ENCODE measurements at regions not wholly inside any gene's neighbourhood (a gene's known extent, or its start where the extent isn't known, plus 50 kb on each side); places are given as distances from the start of the nearest gene placed in this dataset.

DNA sequence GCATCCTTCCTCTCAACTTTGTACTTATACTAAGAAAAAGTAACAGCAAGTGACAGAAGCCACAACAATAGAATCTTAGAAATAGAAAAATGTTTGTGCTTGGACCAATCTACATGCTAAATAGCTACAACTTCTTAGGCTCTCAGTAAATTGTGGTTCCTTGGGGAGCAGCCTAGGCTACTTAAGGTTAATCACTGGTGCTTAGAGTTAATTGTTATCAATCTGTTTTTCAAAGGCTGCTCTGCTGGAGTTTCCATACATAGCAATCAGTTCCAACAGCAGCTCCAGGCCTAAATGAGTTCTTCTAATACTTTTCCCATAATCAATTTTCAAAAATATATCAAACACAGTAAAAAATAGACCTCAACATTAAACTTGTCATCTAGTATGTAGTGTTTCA is 571.4 kb downstream of the EPHA7 start:
- TF ChIP-seq YY1 (IDR thresholded peaks at IDR 0.05; ENCODE audit: insufficient read depth, insufficient read length) (no peak), ZNF274 (IDR thresholded peaks at IDR 0.05; ENCODE audit: low read depth, low read length) (no peak), SUZ12 (IDR thresholded peaks at IDR 0.05; ENCODE audit: extremely low read depth, insufficient read depth, insufficient read length) (no peak)
- Histone ChIP-seq H3K27me3 (ENCODE audit: insufficient read depth, insufficient read length) (peaks cover 53% of the 10 kb centered on the region), H3K36me3 (ENCODE audit: insufficient read depth, insufficient read length, low read length) (no peaks in the 10 kb centered on the region), H3K4me1 (ENCODE audit: insufficient read depth, insufficient read length) (no peaks in the 10 kb centered on the region), H3K9ac (ENCODE audit: insufficient read length, low read depth) (no peak overlapping the region), H3K9me3 (ENCODE audit: insufficient read depth, low read length) (peaks cover 7% of the 10 kb centered on the region; the same call in 1 of the 2 replicates), H3K4me3 (ENCODE audit: insufficient read length, low read depth) (no peak overlapping the region)
- DNase-seq (ENCODE audit: low read depth, low spot score), result peak; percentile 58

DNA sequence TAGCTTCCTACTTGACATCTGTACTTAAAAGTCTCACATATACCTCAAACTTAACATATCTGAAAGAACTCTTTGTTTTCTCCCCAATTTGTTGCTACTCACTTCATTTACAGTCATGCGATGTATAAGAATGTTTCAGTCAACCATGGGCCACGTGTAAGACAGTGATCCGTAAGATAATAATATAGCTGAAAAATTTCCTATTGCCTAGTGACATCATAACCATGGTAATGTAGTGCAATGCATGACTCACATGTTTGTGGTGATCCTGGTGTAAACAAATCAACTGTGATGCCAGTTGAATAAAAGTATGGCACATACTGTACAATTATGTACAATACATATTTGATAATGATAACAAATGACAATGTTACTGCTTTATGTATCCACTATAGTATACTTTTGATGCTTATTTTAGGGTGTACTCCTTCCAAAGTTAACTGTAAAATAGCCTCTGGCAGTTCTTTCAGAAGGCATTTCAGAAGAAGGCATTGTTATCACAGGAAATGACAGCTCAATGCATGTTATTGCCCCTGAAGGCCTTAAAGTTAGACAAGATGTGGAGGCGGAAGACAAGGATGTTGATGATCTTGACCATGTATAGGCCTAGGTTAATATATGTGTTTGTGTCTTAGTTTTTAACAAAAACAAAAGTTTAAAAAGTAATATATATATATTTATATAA is 579.0 kb downstream of the EPHA7 start:
- no peaks in the 10 kb centered on the region for H3K4me1 ChIP-seq (ENCODE audit: insufficient read depth, insufficient read length)
- H3K9me3 ChIP-seq (ENCODE audit: insufficient read depth, low read length), result no peaks in the 10 kb centered on the region
- H3K36me3 ChIP-seq (ENCODE audit: insufficient read depth, insufficient read length, low read length), result no peaks in the 10 kb centered on the region
- TF ChIP-seq YY1 (IDR thresholded peaks at IDR 0.05; ENCODE audit: insufficient read depth, insufficient read length) (no peak), ZNF274 (IDR thresholded peaks at IDR 0.05; ENCODE audit: low read depth, low read length) (no peak), SUZ12 (IDR thresholded peaks at IDR 0.05; ENCODE audit: extremely low read depth, insufficient read depth, insufficient read length) (no peak)
- H3K4me3 ChIP-seq (ENCODE audit: insufficient read length, low read depth), result no peak overlapping the region
- peaks cover 14% of the 10 kb centered on the region for H3K27me3 ChIP-seq (ENCODE audit: insufficient read depth, insufficient read length)
- H3K9ac ChIP-seq (ENCODE audit: insufficient read length, low read depth), result no peak overlapping the region
- DNase-seq (ENCODE audit: low read depth, low spot score), result no peak

DNA sequence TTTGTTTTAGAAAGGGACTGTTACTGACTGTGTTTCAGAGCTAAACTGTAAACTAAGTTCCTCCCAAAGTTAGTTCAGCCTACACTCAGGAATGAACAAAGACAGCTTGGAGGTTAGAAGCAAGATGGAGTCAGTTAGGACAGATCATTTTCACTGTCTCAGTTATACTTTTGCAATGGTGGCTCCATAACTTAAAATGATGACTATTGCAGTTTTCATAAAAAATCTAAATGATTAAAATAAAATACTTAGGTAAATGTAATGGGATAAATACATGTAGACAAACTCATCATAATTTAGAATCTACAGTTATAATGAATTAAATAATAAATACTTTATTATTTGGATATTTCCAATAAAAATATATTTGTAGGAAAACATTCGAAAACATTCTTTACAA is 590.6 kb downstream of the EPHA7 start:
- Histone ChIP-seq H3K4me3 (ENCODE audit: insufficient read length, low read depth) (no peak overlapping the region), H3K36me3 (ENCODE audit: insufficient read depth, insufficient read length, low read length) (no peaks in the 10 kb centered on the region), H3K9me3 (ENCODE audit: insufficient read depth, low read length) (peaks cover 7% of the 10 kb centered on the region; the same call in 1 of the 2 replicates), H3K4me1 (ENCODE audit: insufficient read depth, insufficient read length) (no peaks in the 10 kb centered on the region), H3K9ac (ENCODE audit: insufficient read length, low read depth) (no peak overlapping the region), H3K27me3 (ENCODE audit: insufficient read depth, insufficient read length) (no peaks in the 10 kb centered on the region)
- no peak for DNase-seq (ENCODE audit: low read depth, low spot score)
- TF ChIP-seq SUZ12 (IDR thresholded peaks at IDR 0.05; ENCODE audit: extremely low read depth, insufficient read depth, insufficient read length) (no peak), YY1 (IDR thresholded peaks at IDR 0.05; ENCODE audit: insufficient read depth, insufficient read length) (no peak), ZNF274 (IDR thresholded peaks at IDR 0.05; ENCODE audit: low read depth, low read length) (no peak)

DNA sequence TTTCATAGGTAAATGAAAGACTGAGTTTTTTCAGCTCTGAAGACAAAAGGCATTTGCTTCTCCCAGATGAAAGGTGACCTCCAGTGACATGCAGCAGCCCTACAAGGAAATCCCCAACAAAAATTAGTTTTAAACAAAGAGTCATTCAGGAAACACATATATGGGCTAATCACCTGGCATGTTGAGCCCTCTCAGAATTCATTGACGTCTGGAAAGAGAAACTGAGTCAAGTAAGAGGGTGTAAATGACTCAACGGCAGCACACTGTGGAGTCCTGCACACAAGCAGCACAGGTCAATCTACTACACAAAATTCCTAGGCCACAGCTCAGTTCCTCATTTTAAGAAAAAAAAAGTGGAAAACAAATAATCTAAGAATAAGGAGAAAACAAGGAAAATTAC is 592.3 kb downstream of the EPHA7 start:
- no peaks in the 10 kb centered on the region for H3K36me3 ChIP-seq (ENCODE audit: insufficient read depth, insufficient read length, low read length)
- H3K9ac ChIP-seq (ENCODE audit: insufficient read length, low read depth), result no peak overlapping the region
- no peaks in the 10 kb centered on the region for H3K4me1 ChIP-seq (ENCODE audit: insufficient read depth, insufficient read length)
- H3K9me3 ChIP-seq (ENCODE audit: insufficient read depth, low read length), result peaks cover 7% of the 10 kb centered on the region; the same call in 1 of the 2 replicates
- H3K4me3 ChIP-seq (ENCODE audit: insufficient read length, low read depth), result no peak overlapping the region
- H3K27me3 ChIP-seq (ENCODE audit: insufficient read depth, insufficient read length), result no peaks in the 10 kb centered on the region
- no peak for DNase-seq (ENCODE audit: low read depth, low spot score)
- TF ChIP-seq SUZ12 (IDR thresholded peaks at IDR 0.05; ENCODE audit: extremely low read depth, insufficient read depth, insufficient read length) (no peak), YY1 (IDR thresholded peaks at IDR 0.05; ENCODE audit: insufficient read depth, insufficient read length) (no peak), ZNF274 (IDR thresholded peaks at IDR 0.05; ENCODE audit: low read depth, low read length) (no peak)

DNA sequence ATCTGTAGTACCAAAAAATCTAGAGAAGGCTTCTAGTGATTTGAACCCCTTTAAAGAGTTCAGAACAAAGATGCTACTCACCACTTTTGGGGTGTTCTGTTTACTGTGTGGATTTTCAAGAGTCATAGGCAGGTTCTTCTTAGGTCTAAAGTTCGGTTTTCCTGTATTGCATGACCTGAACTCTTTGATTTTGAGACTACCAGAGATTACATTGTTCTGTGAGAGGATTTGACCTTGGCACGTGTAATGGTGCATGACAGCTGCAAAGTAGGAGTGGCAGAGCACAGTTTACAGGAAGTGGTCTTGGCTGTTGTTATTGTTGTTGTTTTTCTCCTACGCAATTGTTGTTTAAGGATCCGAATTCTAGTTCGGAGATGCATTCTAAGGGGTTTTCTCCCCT is 592.7 kb downstream of the EPHA7 start:
- no peak overlapping the region for H3K4me3 ChIP-seq (ENCODE audit: insufficient read length, low read depth)
- no peak for TF ChIP-seq YY1 (IDR thresholded peaks at IDR 0.05; ENCODE audit: insufficient read depth, insufficient read length)
- TF ChIP-seq SUZ12 (IDR thresholded peaks at IDR 0.05; ENCODE audit: extremely low read depth, insufficient read depth, insufficient read length), result no peak
- TF ChIP-seq ZNF274 (IDR thresholded peaks at IDR 0.05; ENCODE audit: low read depth, low read length), result no peak

DNA sequence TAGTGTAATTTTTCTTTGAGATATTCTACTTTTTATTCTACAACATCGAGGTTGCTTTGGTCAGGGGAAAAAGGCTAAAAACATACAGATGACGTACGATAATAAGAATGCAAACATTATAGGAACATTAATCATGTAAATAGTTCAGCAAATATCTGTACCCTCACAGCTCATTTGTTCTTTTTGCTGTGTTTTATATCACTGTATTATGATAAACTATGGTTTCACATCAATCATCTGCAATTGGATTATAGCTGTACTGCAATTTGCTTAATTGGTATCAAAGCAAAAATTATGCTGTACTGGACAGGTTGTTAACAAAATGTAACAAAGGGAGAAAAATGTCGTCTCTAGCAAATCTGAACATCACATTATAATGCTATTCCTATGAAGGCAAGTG is 597.1 kb downstream of the EPHA7 start:
- no peaks in the 10 kb centered on the region for H3K4me1 ChIP-seq (ENCODE audit: insufficient read depth, insufficient read length)
- H3K36me3 ChIP-seq (ENCODE audit: insufficient read depth, insufficient read length, low read length), result no peaks in the 10 kb centered on the region
- no peak for DNase-seq (ENCODE audit: low read depth, low spot score)
- no peaks in the 10 kb centered on the region for H3K27me3 ChIP-seq (ENCODE audit: insufficient read depth, insufficient read length)
- peaks cover 1% of the 10 kb centered on the region; the same call in 1 of the 2 replicates for H3K9me3 ChIP-seq (ENCODE audit: insufficient read depth, low read length)
- H3K4me3 ChIP-seq (ENCODE audit: insufficient read length, low read depth), result no peak overlapping the region
- TF ChIP-seq ZNF274 (IDR thresholded peaks at IDR 0.05; ENCODE audit: low read depth, low read length) (no peak), YY1 (IDR thresholded peaks at IDR 0.05; ENCODE audit: insufficient read depth, insufficient read length) (no peak), SUZ12 (IDR thresholded peaks at IDR 0.05; ENCODE audit: extremely low read depth, insufficient read depth, insufficient read length) (no peak)
- no peak overlapping the region for H3K9ac ChIP-seq (ENCODE audit: insufficient read length, low read depth)

More for the DNA sequence above, 592.7 kb downstream of the EPHA7 start:
- Histone ChIP-seq H3K9ac (ENCODE audit: insufficient read length, low read depth) (no peak overlapping the region), H3K36me3 (ENCODE audit: insufficient read depth, insufficient read length, low read length) (no peaks in the 10 kb centered on the region), H3K9me3 (ENCODE audit: insufficient read depth, low read length) (peaks cover 7% of the 10 kb centered on the region; the same call in 1 of the 2 replicates), H3K4me1 (ENCODE audit: insufficient read depth, insufficient read length) (no peaks in the 10 kb centered on the region), H3K27me3 (ENCODE audit: insufficient read depth, insufficient read length) (no peaks in the 10 kb centered on the region)
- no peak for DNase-seq (ENCODE audit: low read depth, low spot score)

DNA sequence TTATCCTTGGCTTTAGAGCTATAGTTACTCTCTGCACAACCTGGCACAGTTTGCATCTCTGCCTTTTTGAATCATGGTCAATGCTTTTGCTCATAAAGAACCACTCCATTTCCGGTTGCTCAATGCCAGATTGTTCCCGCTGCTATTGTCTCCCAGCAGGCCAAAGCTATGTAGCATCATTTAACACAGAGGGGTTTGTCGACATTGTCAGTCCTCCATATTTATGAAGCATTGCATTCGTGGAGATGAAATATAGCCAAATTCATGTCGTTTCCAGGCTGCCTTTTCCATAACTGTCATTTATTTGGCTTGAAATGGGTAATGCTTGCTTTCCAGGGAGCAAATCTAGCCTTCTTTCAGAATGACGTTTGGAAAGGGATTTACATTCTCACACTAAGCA is 598.8 kb downstream of the EPHA7 start:
- H3K36me3 ChIP-seq (ENCODE audit: insufficient read depth, insufficient read length, low read length), result no peaks in the 10 kb centered on the region
- H3K27me3 ChIP-seq (ENCODE audit: insufficient read depth, insufficient read length), result no peaks in the 10 kb centered on the region
- no peak overlapping the region for H3K9ac ChIP-seq (ENCODE audit: insufficient read length, low read depth)
- H3K4me3 ChIP-seq (ENCODE audit: insufficient read length, low read depth), result no peak overlapping the region
- no peak for TF ChIP-seq SUZ12 (IDR thresholded peaks at IDR 0.05; ENCODE audit: extremely low read depth, insufficient read depth, insufficient read length)
- TF ChIP-seq YY1 (IDR thresholded peaks at IDR 0.05; ENCODE audit: insufficient read depth, insufficient read length), result no peak
- no peak for TF ChIP-seq ZNF274 (IDR thresholded peaks at IDR 0.05; ENCODE audit: low read depth, low read length)
- no peaks in the 10 kb centered on the region for H3K4me1 ChIP-seq (ENCODE audit: insufficient read depth, insufficient read length)
- no peak for DNase-seq (ENCODE audit: low read depth, low spot score)
- H3K9me3 ChIP-seq (ENCODE audit: insufficient read depth, low read length), result no peaks in the 10 kb centered on the region
